GM18508 (cell line): ENCODE measurements at regions not wholly inside any gene's neighbourhood (a gene's known extent, or its start where the extent isn't known, plus 50 kb on each side); places are given as distances from the start of the nearest gene placed in this dataset.
A peak's percentile ranks its signal among the peaks of the same experiment; 100 is the strongest.
"Not testable (repeated sequence)": the region's sequence is repeated elsewhere in the genome, so short reads cannot be mapped to it uniquely, and the experiment has no call there.

Experiments
- ATAC-seq: cut with Tn5 transposase; IDR thresholded peaks from one replicate; pipeline ENCODE4 v1.9.1; 2021; ENCODE audit warnings: moderate number of reproducible peaks; ENCODE audit not compliant: insufficient read depth, unreplicated experiment

GRCh38 chr10:28354511-28354910, 51.6 kb upstream of the MPP7 start:
- ATAC-seq, result no peak

GRCh38 chr10:28355376-28355775, 52.5 kb upstream of the MPP7 start:
- ATAC-seq, result no peak

DNA sequence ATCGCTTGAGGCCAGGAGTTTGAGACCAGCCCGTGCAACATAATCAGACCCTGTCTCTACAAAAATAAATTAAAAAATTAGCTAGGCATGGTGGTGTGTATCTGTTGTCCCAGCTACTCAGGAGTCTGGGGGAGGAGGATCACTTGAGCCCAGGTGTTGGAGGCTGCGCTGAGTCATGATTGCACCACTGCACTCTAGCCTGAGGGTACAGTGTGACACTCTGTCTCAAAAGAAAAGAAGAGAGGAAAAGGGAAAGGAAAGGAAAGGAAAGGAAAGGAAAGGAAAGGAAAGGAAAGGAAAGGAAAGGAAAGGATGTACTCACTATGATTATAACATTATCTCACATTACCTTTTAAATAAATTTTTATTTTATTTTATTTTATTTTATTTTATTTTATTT, 56.5 kb upstream of the MPP7 start:
- ATAC-seq, result no peak

DNA sequence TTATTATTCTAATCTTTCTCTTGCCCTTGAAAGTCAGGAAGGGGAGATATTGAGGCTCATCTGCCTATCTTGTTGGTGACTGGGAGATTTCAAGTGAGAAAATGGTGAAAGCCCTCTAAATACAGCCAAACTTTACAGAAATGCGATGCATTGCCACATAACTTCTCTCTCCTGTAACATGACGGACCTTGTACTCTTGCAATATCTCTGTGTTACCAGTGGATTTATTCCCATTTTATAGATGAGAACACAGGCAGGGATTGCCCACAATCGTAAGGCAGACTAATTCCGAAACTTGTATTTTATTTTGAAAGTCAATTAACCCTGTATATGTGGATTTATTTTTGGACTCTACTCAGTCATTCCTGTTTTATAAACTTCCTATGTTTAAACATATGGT, 57.3 kb upstream of the MPP7 start:
- ATAC-seq, result no peak

- ATAC-seq, result no peak
These were observed 60.5 kb upstream of the MPP7 start for GRCh38 chr10:28363376-28363775.

DNA sequence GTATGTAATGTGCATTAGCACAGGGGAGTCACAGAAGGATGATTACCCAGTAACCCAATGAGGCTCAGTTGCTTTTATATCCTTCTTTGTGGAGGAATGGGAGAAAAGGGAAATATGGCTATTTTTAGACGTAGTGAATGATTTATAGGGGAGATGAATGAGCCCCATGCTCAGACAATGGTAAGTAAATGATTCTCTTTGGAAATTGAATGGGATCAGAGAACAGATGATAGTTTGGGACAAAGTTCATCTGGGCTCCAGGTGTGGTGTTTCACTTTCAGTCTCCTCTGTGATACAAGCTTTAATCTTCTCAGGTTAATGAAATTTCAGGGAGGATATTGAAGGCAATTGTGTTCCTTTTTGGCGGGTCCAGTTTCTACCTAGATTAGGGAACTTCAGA, 63.0 kb upstream of the MPP7 start:
- no peak for ATAC-seq

- no peak for ATAC-seq
These were observed 64.1 kb upstream of the MPP7 start for GRCh38 chr10:28366994-28367393.

DNA sequence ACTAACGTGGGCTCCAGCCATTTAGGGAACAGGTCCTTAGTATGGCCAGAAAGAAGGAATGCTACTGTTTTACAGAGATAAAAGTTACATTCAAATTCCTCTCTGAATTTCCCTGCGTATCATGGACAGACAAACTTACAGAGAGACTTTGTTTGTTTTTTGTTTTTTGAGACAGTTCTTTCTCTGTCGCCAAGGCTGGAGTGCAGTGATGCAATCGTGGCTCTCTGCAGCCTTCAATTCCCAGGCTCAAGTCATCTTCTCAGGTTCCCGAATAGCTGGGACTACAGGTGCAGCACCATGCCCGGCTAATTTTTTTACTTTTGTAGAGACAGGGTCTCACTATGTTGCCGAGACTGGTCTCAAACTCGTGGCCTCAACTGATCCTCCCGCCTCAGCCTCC, 64.5 kb upstream of the MPP7 start:
- ATAC-seq, result no peak

DNA sequence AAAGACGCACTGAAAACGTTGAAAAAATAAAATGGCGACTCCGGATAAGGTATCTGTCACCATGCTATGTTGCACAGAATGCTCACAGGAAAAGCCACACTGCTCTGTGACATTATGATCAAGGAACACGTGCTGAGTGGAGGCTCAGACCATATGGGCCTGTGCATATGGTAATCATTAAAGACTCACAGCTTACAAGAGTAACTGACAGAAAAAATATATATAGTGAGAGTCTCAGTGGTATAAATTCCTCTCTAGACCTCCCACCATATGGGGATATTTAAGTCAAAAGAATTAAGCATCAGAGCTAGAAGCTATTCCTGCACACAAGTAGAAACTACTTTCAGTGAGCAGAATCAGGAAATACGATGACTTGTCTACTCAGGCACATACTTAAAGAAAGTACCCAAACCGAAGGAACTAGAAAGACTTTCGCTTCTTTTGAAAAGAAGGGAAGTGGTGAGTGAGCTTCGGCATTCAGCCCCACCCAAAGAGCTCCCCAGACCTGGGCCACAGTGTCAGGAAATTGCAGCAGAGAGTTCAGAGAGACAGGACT, 65.1 kb upstream of the MPP7 start:
- peak; percentile 89 for ATAC-seq

DNA sequence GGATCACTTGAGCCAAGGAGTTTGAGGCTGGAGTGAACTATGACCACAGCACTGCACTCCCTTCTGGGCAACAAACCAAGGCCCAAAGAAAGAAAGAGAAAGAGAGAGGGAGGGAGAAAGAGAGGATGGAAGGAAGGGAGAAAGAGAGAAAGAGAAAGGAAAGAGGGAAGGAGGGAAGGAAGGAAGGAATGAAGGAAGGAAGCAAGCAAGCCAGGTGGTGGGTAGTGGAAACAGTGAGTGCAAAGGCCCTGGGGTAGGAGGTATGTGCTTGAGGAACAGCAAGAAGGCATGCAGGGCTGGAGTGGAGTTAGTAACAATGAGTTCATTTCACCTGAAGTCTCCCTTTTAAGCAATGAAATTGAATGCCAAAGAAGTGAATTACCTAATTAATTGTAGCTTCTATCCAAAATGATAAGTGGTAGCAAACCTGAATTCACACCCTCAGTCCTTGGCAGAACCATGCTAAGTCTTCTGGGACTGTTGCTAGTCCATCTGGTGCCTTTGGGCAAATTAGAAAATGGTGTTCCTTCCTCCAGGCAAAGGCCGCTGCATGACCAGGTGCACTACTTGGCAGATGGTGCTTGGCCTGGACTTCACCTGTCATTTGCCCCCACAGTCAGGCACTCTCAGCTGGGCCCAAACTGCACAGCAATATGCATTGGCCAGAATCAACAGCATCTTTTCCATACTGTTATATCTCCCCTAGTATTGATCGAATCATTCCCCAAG, 67.4 kb upstream of the MPP7 start:
- no peak for ATAC-seq

GRCh38 chr10:28371638-28372037, 68.8 kb upstream of the MPP7 start:
- not testable (repeated sequence) for ATAC-seq

DNA sequence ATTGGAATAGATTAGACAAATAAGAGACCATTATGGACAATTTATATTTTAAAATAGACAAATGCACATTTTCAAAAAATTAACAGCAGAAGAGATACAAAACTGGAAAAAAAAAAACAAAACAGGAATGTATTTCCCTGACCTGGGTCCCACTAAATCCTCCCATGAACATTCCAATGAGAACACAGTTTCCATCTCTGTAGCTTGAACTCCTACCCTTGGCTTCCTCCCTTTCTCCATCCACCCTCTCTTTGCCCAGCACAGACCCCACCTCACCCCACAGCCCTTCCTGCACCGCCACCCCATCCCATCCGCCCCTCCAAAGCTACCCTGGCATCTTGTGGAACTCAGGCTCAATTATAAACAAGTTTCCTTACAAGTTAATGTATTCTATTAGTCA, 71.2 kb upstream of the MPP7 start:
- no peak for ATAC-seq

GRCh38 chr10:28375399-28376354, 72.8 kb upstream of the MPP7 start:
- no peak for ATAC-seq

DNA sequence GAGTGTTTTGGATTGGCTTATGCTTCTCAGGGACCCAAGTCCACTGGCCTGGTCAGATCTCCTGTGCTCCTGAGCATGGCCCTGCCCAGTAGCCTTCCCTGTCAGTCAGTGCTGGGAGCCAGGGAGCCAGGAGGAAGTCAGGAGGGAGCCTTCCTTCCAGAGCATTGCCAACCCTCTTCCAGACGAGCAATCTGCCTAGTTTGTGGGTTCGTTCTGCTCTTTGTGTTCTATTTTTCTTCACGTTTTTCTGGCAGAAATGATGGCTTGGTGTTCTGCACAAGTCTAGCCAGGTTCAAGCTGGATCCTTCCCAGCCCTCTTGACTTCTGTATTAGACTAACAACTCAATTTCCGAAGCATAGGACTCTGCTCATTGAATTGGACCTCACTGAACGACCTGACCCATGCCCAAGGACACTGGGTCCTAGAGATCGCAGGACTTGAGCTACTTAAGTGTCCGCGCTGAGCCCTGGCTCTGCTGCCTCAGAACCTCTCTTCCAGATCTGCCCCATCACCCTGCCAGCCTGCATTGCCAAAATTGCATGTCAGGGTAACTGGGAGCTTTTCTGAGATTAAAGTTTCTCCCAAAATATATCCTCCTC, 76.2 kb upstream of the MPP7 start:
- no peak for ATAC-seq

- no peak for ATAC-seq
These were observed 78.6 kb upstream of the MPP7 start for GRCh38 chr10:28381466-28381865.

GRCh38 chr10:28381903-28382347, 79.1 kb upstream of the MPP7 start:
- ATAC-seq, result peak; percentile 69

DNA sequence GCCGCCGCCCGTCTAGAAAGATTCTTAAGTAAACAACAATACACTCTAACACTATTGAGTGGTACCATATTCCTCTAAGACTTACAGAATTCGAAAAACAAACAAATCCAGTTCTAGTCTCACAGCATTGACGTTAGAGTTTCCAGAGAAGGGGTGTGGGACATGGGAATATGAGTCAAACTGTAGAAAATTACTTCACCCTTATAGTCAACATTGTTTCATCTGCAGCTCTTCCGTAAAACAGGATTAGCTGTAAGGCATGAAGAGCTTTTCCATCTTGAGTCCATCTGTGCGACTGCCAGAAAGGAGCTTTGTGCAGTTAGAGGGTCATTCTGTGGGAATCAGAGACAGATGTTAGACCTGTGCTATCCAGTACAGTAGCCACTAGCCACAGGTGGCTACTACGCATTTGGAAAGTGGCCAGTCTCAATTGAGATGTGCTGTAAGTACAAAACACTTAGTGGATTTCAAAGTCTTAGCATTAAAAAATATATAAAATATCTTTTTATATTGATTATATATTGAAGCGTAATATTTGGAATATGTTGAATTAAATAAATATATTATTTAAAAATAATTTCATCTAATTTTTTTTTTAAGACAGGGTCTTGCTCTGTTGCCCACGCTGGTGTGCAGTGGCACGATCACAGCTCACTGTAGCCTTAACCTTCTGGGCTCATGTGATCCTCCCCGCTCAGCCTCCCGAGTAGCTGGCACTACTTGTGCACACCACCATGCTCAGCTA, 79.8 kb upstream of the MPP7 start:
- ATAC-seq, result no peak

DNA sequence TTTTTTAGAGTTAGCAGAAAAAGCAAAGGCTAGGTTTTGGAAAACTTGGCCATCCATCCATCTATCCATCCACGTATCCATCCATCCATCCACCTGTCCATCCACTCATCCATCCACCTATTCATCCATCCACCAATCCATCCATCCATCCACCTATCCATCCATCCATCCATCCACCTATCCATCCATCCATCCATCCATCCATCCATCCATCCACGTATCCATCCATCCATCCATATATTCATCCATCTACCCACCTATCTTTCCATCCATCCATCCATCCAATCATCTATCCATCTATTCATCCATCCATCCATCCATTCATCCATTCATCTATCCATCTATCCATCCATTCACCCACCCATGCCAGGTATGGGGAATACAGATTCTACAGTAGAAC, 81.7 kb upstream of the MPP7 start:
- no peak for ATAC-seq

DNA sequence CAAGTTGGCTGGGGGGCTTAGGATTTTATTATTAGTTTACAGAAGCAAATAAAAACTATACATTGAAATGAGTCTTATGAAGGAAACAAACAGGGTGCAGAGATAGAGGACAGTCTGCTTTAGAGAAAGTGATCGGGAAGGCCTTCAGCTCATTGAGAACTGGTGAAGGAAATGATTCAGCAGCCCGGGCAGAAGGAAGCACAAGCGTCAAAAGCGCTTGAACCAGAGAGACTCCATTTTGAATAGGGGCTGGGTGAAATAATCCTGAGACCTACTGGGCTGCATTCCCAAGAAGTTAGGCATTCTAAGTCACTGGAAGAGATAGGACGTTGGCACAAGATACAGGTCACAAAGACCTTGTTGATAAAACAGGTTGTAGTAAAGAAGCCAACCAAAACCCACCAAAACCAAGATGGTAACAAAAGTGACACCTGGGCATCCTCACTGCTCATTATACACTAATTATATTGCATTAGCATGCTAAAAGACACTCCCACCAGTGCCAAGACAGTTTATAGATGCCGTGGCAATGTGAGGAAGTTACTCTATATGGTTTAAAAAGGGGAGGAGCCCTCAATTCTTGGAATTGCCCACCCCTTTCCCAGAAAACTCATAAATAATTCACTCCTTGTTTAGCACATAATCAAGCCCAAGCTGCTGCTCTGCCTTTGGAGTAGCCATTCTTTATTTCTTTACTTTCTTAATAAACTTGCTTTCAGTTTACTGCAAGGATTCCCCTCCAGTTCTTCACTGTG, 83.1 kb upstream of the MPP7 start:
- ATAC-seq, result no peak
